HuH-7 (cell line): ENCODE measurements at regions not wholly inside any gene's neighbourhood (a gene's known extent, or its start where the extent isn't known, plus 50 kb on each side); places are given as distances from the start of the nearest gene placed in this dataset.

ENCODE experiments used
- DNase-seq: peaks from one replicate; pipeline ENCODE4 v3.0.0; 2011; ENCODE audit warnings: low spot score

DNA sequence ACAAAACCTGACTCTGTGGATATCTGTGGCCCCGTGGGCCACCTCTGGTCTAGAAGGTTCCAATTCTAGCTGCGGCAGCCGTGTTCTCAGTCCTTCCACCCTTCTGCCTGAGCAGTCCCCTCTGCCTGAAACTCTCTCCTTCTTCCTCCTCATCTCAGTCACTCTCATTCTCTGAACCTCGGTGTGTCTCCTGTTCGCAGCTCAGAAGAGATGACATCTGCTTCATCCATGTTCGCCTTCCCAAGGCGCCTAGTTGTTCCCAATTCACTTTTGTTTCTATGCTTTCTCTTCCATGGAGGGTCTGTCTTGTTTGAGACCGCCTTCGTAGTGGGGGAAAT is 95.5 kb downstream of the CEBPB start:
- no peak for DNase-seq

DNA sequence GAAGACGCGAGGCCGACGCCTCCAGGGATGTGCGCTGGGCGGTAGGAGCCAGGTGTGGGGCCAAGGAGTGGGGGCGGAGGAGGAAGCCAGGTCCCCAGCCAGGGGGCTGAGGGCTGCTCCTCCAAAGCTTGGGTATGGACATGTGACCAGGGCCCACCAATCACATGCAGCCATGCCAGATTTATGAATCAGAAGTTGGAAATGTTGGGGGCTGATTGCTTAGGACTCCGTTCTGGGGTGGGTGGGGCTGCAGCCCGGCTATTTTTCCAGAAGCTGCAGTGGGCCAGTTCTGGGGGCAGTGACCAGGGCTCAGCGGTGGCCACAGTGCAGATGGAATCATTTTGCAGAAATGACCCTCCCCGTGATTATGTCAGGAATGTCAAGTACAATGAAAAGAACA is 96.0 kb downstream of the CEBPB start:
- no peak for DNase-seq

DNA sequence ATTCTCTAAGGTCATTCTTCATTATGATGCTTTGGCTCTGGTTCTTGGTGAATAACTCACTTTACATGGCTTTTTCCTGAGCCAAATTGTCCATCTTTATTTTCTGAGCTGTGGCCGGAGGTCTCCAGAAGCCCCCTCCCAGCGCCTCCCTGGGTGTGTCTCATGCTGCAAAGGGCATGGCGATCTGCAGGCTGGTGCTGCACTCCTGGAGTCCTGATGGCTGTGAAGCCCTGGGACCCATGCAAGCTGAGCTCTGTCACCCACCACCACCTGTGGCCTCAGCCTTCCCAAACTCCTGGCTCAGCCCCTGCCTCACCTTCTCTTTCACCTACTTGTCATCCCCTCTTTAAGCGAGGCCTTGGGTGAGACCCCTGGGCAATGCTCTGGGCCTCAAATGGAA is 96.9 kb downstream of the CEBPB start:
- DNase-seq, result no peak

DNA sequence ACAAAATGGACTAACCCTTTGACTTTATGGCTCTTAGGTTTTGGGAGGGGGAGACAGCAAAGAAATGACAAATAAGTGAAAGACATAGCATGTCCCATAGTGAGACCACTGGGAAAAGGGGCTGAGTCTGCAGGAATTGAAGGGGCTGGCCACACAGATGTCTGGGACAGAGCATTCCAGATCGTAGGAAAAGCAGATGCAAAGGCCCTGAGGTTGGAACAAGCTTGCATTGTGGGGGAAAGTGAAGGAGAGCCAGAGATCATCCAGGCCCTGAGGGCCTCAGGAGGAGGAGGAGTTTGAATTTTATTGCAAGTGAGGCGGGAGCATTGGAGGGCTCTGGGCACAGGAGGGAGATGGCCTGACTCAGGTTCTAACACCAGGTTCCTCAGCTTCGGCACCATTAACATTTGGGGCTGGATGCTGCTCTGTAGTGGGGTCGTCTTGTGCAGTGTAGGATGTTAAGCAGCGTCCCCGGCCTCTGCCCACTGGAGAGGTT is 97.5 kb downstream of the CEBPB start:
- DNase-seq, result no peak

DNA sequence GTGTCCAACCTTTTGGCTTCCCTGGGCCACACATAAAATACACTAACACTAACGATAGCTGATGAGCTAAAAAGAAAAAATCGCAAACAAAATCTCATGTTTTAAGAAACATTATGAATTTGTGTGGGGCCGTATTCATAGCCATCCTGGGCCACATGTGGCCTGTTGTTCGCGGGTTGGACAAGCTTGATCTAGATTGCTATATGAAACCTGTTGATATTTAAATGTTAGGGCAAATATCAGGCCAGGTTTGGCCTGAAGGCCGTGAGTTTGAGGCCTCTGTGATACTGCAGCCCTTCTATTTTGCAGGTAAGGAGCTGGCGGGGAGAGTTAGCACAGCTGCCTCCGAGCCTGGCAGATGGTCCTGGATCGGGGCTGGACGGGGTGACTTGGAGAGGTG is 99.0 kb downstream of the CEBPB start:
- DNase-seq, result no peak

DNA sequence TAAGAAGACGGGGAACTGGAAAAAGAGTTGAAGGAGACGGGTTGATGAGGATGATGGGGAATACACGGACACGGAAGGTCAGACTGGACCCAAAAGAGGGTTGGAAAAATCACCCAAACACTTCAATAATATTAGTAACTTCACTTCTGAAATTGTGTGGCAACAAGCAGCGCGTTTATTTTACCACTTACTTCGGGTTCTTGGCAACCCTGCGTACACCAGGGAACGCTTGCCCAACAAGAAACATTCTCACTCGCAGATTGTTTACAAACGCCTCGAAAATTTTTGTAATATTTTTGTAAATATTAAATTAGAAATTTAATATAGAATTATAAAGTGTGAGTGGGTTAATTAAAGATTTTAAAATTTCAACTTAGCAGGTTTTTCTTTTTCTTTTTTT is 99.5 kb downstream of the CEBPB start:
- no peak for DNase-seq

DNA sequence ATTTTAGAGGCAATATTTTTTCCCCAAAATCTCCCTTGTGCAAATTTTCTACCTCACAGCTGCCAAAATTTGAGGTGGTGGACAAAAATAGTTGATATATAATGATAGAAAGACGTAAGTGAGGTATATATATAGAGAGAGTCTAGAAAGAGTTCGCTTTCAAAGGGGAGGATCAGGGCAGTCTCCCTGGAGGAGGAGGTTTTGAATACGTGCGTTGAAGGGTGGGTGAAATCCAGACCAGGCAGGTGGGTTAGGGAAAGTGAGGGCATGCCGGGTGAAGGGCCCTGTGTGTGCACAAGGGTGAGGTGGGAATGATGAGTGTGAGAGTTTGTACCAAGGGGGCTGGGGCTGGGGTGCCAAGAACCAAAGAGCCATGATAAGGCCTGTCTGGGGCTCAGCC is 100.2 kb downstream of the CEBPB start:
- no peak for DNase-seq

DNA sequence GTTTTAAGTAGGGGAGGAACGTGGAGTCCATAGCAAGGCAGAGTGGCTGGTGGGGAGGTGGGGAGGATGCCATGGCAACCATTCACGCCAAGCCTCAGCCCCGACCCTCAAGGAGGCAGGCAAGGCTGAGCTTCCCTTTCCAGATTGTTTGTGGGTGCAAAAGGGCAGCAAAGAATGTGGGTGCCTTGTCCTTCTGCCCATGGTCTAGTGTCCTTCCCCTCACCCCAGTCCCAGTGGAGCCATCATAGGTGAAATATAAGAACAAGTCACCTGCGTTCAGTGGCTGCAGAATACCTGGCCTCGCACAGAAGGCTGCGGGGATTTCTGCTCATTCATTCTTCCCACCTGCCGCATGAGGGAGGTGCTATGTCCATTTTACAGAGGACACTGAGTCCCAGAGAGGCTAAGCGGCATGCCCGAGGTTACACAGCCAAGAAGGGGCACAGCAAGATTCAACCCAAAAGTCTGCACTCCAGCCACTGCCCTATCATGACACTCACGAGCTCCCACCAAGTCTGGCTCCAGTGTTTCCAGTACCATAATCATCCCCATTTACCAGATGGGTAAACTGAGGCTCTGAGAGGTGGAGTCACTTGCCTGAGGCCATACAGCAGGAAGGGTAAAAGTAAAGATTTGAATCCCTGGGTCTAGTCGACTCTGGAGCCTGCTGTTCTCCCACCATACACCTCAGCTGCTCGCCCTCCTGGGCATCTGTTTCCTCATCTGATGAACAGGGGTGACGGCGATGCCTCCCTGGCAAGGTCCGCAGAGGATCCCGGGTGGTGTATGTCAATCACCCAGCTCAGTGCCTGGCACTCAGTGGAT is 100.8 kb downstream of the CEBPB start:
- DNase-seq, result no peak

DNA sequence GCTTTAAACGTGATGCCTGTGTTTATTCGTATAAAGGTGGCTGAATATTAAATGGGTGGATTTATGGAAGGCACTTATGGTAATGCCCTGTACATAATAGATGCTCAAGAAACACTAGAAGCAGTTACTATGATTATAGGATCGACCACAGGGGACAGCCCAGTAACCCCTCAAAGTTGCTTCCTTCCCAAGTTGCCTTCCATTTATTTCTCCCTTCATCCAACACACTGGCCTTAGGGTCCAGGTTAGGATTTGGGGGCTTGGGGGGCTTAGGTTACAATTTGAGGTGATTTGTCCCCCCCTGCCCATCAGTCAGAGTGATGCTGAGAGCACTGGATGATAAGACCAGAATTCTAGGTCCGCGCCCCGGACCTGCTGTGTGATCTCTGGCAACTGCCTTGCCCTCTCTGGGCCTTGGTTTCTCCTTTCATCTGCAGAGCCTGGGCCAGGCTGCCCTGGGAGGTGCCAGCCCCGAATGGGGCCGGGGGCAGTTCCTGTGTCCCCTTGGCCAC is 101.5 kb downstream of the CEBPB start:
- no peak for DNase-seq

DNA sequence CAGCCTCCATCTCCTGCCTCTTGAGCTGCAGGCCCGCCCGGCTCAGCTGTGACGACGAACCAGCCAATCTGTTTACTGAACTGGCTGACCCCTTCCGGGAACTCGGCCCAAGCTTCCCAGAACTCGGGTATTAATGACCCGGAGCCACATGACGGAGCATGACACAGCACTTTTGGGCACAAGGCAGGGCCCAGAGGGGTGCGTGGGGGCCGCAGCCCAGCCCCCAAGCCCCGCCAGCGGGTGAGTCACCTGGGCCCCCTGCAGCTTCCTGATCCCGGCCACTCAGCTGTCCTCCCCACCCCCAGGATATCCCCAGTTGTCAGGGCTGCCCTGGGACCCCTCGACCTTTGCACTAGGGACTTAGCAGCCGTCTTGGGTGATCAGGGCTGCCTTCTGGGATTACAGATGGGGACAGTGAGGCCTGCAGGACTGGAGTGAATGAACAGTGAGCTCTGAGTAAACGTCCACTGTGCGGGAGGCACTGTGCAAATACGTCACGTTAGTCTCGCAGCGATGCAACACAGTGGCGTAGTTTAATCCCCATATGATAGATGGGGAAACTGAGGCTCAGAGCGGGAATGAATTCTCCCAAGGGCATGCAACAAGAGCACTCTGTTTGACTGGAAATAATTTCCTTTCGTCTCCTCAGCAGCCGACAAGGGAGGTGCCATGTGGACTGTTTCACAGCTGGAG is 102.1 kb downstream of the CEBPB start:
- DNase-seq, result peak; percentile 96

DNA sequence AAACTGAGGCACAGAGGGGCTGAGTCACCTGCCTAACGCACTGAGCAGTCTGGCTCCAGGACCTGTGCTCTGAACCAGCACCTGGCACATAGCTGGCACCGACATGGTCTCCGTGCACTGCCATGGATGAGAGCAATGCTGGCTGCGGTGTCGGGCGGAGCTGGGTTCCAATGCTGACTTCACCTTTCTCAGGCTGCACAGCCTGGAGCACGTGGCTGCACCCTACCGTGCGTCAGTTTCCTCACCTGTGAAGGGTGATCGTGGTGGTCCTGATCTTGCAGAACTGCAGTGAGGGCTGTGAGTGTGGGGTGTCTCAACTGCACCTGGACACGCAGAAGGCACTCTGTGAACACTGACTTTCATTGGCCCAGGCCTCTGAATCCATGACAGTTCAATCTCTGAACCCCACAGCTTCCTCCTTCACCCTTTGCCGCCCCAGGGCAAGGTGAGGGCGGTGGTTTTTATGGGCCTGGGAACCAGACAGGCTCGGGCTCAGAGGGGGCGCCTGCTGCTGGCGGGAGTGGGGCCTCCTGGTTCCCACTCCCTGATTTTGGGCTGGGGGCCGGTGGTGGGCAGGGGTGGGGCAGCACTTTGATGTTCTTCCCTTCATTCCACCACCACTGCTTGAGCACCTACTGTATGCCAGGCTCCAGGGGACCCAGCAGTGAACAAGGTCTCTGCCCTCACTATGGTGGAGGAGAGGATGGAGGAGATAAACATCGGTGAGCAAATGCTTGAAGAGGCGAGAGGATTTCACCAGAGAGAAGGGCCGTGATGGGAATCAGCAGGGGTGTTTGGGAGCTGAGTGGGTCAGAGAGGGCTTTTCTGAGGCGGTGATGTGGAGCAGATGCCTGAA is 102.9 kb downstream of the CEBPB start:
- DNase-seq, result no peak

DNA sequence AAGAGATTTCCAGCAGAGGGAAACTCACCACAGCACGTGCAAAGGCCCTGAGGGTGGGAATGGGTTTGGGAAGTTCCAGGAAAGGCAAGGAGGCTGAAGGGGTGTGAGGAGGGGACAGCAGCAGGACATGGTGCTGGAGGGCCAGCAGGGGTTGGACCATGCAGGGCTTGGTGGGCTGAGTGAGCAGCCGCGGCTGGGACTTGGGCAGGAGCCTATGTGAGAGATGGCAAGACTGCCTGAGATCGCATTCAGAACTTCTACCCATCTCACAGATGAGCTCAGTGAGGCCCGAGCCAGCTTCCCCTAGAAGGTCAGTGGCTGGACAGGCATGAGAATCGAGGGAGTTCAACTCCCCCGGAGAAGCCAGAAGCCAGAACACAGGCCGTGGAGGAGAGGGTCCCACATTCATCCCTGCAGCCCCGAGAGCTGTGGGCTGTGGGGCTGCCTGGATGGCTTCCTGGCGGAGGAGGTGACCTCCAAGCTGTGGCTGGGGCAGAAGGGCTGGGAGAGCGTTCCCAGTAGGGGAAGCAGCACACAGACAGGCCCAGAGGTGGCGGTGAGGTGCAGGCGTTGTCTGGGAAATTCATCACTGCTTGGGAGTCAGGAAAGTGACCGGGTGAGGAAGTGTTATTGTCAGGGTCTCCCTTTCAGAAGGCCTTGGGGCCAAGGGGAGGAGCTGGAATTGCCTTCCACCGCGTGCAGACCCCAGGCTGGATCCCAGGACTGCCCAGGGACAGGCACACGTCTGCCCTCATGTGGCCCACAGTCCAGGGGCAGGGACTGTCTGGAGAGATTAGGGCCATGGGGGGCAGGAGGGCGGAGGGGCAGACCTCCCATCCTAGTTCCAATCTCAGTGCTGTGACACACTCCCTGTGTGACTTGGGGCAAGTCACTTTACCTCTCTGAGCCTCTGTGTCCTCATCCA is 103.8 kb downstream of the CEBPB start:
- DNase-seq, result no peak

DNA sequence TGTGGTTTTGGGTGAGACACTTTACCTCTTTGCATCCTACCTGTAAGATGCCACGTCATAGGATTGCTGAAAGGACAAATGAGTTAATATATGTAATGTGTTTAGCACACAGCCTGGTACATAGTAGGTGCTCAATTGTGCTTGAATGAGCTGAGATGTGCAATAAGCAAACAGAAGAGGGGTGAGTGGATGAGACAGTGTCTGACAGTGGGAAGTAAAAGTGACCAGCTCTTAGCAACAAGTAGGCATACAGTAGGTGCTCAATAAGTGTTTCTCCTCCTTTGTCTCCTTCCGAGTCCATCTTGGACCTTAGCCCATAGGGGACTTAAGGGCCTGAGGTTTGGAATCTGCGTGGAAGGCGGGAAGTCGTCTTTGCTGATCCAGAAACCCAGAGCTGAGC is 104.7 kb downstream of the CEBPB start:
- no peak for DNase-seq

DNA sequence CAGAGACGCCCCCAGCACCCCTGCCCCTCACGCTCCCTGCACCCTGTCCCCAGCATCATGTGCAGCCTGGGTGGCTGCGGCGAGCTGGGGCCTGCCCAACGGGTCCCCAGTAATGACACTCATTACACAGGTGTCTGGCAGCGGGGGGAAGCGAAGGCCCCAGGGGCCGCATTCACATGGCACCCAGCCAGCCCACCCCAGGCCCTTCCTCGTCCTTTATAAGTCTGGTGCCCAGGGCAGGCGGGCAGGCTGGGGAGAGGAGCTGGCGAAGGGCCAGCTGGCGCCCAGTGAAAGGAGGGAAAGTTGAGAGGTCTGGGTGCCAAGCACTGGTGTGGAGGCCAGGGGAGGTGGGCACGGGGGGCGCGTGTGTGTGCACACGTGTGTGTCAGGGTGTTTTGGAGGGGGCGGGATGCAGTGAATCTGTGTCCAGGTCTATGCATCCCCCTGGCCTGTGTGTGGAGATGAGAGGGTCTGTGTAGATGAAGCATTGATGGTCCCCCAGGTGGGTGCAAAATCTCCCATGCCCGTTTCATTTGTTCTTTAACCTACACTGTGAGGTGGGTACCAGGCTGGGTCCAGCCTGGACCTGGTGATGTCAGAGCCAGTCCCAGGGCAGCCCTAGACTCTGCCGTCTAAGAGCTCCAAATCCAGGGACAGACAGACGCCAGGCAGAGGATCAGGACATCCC is 105.3 kb downstream of the CEBPB start:
- DNase-seq, result no peak

DNA sequence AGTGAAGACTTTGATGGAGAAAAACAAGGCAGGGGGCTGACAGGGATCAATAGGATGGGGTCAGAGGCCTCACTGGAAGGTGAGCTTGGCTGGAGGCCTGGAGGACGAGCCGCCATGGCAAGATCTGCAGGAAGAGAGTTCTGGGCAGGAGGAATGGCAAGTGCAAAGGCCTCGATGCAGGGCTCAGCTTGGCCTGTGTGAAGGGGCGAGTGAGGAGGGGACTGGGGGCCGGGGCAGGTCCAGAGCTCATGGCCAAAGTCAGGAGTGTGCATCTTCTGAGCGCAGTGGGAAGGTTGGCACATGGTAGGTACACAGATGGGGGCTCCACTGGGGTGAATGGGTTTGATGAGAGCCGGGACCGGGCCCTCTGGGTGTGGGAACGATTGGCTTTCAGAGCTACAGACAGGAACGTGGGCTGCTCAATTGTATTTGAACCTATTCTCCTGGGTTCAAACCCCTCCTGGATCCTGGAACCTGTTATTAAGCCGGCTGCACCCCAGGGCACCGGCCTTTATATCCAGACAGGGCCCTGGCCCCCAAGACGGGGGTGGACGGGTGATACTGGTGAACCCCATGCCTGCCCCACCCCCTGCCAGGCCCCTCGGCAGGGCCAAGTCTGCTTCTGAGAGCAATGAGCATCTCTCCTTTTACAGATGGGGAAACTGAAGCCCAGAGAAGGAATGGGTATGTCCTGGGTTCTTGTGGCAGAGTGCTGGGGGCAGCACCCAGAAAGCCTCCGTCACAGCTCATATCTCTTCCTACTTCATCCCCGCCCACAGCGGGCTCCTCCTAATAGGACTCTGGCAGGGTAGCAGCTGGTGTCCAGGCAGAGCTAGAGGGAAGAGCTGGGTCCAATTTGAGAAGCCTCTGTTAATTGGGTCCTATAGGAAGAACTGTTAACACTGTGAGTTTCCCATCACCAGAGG is 106.1 kb downstream of the CEBPB start:
- no peak for DNase-seq

DNA sequence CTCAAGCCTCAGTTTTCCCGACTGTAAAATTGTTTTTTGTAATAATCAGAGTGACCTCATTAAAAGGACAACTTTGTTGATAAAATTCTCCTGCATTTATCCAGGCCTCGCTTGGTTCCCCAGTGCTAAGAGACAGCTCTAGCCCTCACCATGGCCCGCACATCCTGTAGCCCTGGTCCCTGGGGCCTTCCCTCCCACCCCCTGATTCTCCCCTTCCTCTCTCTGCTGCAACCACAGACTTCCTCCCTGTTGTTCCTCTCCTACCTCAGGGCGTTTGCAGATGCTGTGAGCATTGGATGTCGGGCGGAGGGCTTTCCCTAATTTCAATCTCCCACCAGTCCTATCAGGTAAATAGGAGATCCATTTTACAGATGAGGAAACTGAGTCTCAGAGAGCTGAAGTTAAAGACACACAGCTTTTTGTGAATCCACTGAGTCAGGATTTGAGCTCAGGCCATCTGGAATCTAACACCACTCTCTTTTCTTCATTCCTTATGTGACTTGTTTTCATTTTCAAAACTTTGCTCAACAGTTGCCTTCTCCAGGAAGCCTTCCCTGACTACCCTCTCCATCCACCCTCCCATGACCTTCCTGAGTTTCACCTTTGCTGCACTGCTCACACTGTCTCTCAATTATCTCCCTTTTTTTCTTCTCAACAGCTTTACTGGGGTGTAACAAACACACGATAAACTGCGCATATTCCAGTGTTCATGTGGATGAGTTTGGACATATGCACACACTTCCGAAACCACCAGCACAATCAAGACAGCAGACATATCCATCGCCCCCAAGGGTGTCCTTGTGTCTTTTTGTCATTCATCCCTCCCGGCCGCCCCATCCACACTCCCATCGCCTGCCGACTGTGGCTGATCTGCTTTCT is 107.1 kb downstream of the CEBPB start:
- no peak for DNase-seq

DNA sequence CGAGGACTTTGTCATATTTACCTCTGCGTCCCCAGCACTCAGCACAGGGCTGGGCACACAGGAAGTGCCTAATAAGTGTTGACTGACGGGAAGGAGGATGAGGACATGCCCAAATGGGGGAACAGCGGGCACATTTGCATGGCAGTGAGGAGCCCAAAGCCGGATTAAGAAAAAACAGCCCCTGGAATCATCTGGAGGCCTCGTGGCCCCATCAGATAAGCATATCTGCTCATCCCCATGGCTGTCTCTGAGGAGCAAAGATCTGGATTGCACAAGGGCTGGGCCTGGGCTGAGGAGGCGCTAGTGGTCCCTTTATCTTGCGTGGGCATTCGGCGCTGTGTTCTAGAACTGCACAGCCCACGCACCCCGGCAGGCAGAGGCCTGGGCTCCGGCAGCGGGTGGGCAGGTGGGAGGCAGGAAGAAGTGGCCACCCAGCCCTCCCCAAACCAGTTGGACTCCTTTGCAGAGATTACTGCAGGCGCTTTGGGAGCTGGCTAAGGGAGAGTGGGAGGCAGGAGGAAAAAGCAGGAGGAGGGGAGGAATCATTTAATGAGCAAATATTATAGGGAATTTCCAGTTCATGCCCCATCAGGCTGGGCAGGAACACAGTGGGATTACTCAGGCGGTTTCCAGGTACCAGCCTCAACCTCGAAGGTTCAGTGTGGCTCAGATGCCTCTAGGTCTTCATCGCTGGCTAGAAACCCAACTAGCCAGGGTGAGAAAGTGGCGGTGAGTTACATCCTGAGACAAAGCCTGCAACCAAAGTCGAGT is 108.1 kb downstream of the CEBPB start:
- no peak for DNase-seq

DNA sequence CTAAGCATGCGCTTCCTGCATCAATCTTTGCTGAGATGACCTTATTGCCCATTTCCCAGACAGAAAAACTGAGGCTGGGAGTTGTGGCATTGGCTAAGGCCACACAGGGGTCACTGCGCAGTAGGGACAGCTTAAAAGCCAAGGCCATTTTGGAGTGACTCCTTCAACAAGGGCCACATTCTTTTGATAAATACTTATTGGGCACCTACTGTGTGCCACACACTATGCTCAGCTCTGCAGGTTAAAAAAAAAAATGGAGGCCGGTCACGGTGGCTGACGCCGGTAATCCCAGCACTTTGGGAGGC is 108.6 kb downstream of the CEBPB start:
- no peak for DNase-seq
